Large intestine (tissue), 3 donors: ENCODE measurements at regions not wholly inside any gene's neighbourhood (a gene's known extent, or its start where the extent isn't known, plus 50 kb on each side); places are given as distances from the start of the nearest gene placed in this dataset.

ENCODE experiments used
- DNase-seq, 2 donors: peaks; one replicate each; pipeline versions ENCODE4 v3.0.0 to v3.0.0-alpha.2; 2013
- H3K27ac ChIP-seq: one replicate; pipeline ENCODE4 v1.5.1; 2013; ENCODE audit warnings: low read length
- H3K27me3 ChIP-seq: 2 replicates; pipeline ENCODE4 v1.6.1; 2013; ENCODE audit warnings: low read length; ENCODE audit not compliant: control insufficient read depth, insufficient read depth
- H3K36me3 ChIP-seq: 2 replicates; pipeline ENCODE4 v1.6.1; 2013; ENCODE audit warnings: low read length; ENCODE audit not compliant: control insufficient read depth, insufficient read depth
- H3K4me1 ChIP-seq: one replicate; pipeline ENCODE4 v1.6.1; 2013; ENCODE audit warnings: low read length; ENCODE audit not compliant: control insufficient read depth, insufficient read depth
- H3K4me3 ChIP-seq: one replicate; pipeline ENCODE4 v1.5.1; 2013; ENCODE audit warnings: low read length
- H3K9me3 ChIP-seq: one replicate; pipeline ENCODE4 v1.6.1; 2013; ENCODE audit warnings: mild to moderate bottlenecking, low read depth, low read length, moderate library complexity; ENCODE audit not compliant: control insufficient read depth
- WGBS: methylation state at CpG from one replicate; pipeline ENCODE4 v1.1.5; 2013; ENCODE audit warnings: low lambda C conversion rate; ENCODE audit not compliant: insufficient coverage; 5-methylcytosine and 5-hydroxymethylcytosine counted together

- no peaks in the 10 kb centered on the region for H3K9me3 ChIP-seq
Measured at GRCh38 chr6:122302067-122302466, 97.4 kb upstream of the HSF2 start.

GRCh38 chr6:122307577-122307976, 91.9 kb upstream of the HSF2 start:
- no peaks in the 10 kb centered on the region for H3K27me3 ChIP-seq
- WGBS, result no CpG with 5 or more reads among the region's 3 CpGs

More at GRCh38 chr6:122302067-122302466, 97.4 kb upstream of the HSF2 start:
- Histone ChIP-seq H3K27ac (peak overlapping the region; percentile 25), H3K4me1 (peaks cover 10% of the 10 kb centered on the region), H3K4me3 (no peak overlapping the region), H3K36me3 (no peaks in the 10 kb centered on the region), H3K27me3 (no peaks in the 10 kb centered on the region)
- WGBS, result 43% methylated on average over 1 of the region's 2 CpGs
- peak; percentile 28 to 72 for DNase-seq

GRCh38 chr6:122308074-122308473, 91.4 kb upstream of the HSF2 start:
- Histone ChIP-seq H3K27ac (no peak overlapping the region), H3K4me1 (no peaks in the 10 kb centered on the region), H3K27me3 (no peaks in the 10 kb centered on the region), H3K4me3 (no peak overlapping the region), H3K36me3 (no peaks in the 10 kb centered on the region), H3K9me3 (peaks cover 3% of the 10 kb centered on the region)
- no peak for DNase-seq
- WGBS, result 100% methylated on average over 1 of the region's 4 CpGs

More at GRCh38 chr6:122307577-122307976, 91.9 kb upstream of the HSF2 start:
- Histone ChIP-seq H3K4me1 (peaks cover 2% of the 10 kb centered on the region), H3K36me3 (no peaks in the 10 kb centered on the region), H3K27ac (no peak overlapping the region), H3K4me3 (no peak overlapping the region), H3K9me3 (peaks cover 3% of the 10 kb centered on the region)
- DNase-seq, result no peak

- no peak overlapping the region for H3K4me3 ChIP-seq
- H3K27ac ChIP-seq, result no peak overlapping the region
- no peak for DNase-seq
- 80% methylated on average over 1 of the region's 1 CpG for WGBS
- H3K27me3 ChIP-seq, result no peaks in the 10 kb centered on the region
- no peaks in the 10 kb centered on the region for H3K9me3 ChIP-seq
- H3K36me3 ChIP-seq, result no peaks in the 10 kb centered on the region
- no peaks in the 10 kb centered on the region for H3K4me1 ChIP-seq
Measured at GRCh38 chr6:122315842-122316241, 83.6 kb upstream of the HSF2 start.

GRCh38 chr6:122322824-122323223, 76.6 kb upstream of the HSF2 start:
- Histone ChIP-seq H3K4me3 (no peak overlapping the region), H3K4me1 (no peaks in the 10 kb centered on the region), H3K36me3 (no peaks in the 10 kb centered on the region), H3K9me3 (no peaks in the 10 kb centered on the region), H3K27me3 (no peaks in the 10 kb centered on the region), H3K27ac (no peak overlapping the region)
- 17% methylated on average over 2 of the region's 3 CpGs for WGBS
- DNase-seq, result peak in 1 of 2 donors; percentile 35

GRCh38 chr6:122323361-122323760, 76.1 kb upstream of the HSF2 start:
- Histone ChIP-seq H3K36me3 (no peaks in the 10 kb centered on the region), H3K27me3 (no peaks in the 10 kb centered on the region), H3K4me1 (no peaks in the 10 kb centered on the region), H3K4me3 (no peak overlapping the region), H3K27ac (no peak overlapping the region), H3K9me3 (no peaks in the 10 kb centered on the region)
- DNase-seq, result no peak
- 71% methylated on average over 2 of the region's 2 CpGs for WGBS

GRCh38 chr6:122330315-122330714, 69.1 kb upstream of the HSF2 start:
- no peak overlapping the region for H3K27ac ChIP-seq
- H3K36me3 ChIP-seq, result no peaks in the 10 kb centered on the region
- no peak overlapping the region for H3K4me3 ChIP-seq
- no peaks in the 10 kb centered on the region for H3K27me3 ChIP-seq
- DNase-seq, result no peak
- WGBS, result 0% methylated on average over 1 of the region's 1 CpG
- H3K4me1 ChIP-seq, result no peaks in the 10 kb centered on the region
- H3K9me3 ChIP-seq, result no peaks in the 10 kb centered on the region

GRCh38 chr6:122337645-122338044, 61.8 kb upstream of the HSF2 start:
- Histone ChIP-seq H3K4me1 (no peaks in the 10 kb centered on the region), H3K27ac (no peak overlapping the region), H3K4me3 (no peak overlapping the region), H3K36me3 (no peaks in the 10 kb centered on the region), H3K27me3 (no peaks in the 10 kb centered on the region), H3K9me3 (no peaks in the 10 kb centered on the region)
- 75% methylated on average over 1 of the region's 3 CpGs for WGBS
- DNase-seq, result no peak

- WGBS, result no CpG with 5 or more reads among the region's 2 CpGs
- H3K4me1 ChIP-seq, result no peaks in the 10 kb centered on the region
- no peaks in the 10 kb centered on the region for H3K27me3 ChIP-seq
- H3K36me3 ChIP-seq, result no peaks in the 10 kb centered on the region
- no peak overlapping the region for H3K4me3 ChIP-seq
- no peak overlapping the region for H3K27ac ChIP-seq
- DNase-seq, result no peak
- H3K9me3 ChIP-seq, result no peaks in the 10 kb centered on the region
Measured at GRCh38 chr6:122339661-122340060, 59.8 kb upstream of the HSF2 start.

GRCh38 chr6:122347280-122347679, 52.2 kb upstream of the HSF2 start:
- no CpG with 5 or more reads among the region's 2 CpGs for WGBS
- no peaks in the 10 kb centered on the region for H3K4me1 ChIP-seq
- H3K27me3 ChIP-seq, result no peaks in the 10 kb centered on the region
- no peaks in the 10 kb centered on the region for H3K36me3 ChIP-seq
- H3K27ac ChIP-seq, result no peak overlapping the region
- no peak for DNase-seq
- H3K9me3 ChIP-seq, result no peaks in the 10 kb centered on the region
- no peak overlapping the region for H3K4me3 ChIP-seq

GRCh38 chr6:122347751-122348150, 51.7 kb upstream of the HSF2 start:
- Histone ChIP-seq H3K27me3 (no peaks in the 10 kb centered on the region), H3K36me3 (no peaks in the 10 kb centered on the region), H3K4me3 (no peak overlapping the region), H3K4me1 (no peaks in the 10 kb centered on the region), H3K9me3 (no peaks in the 10 kb centered on the region), H3K27ac (no peak overlapping the region)
- no CpG with 5 or more reads among the region's 4 CpGs for WGBS
- no peak for DNase-seq
